Right renal pelvis (tissue), 4 donors: ENCODE measurements at regions not wholly inside any gene's neighbourhood (a gene's known extent, or its start where the extent isn't known, plus 50 kb on each side); places are given as distances from the start of the nearest gene placed in this dataset.
"Not testable (repeated sequence)": the region's sequence is repeated elsewhere in the genome, so short reads cannot be mapped to it uniquely, and the experiment has no call there.

ENCODE experiments used
- DNase-seq, 4 donors: peaks; one replicate each; pipeline ENCODE4 v3.0.0-alpha.2; 2013; ENCODE audit warnings: low read depth in 4 of 4, low spot score in 3 of 4, missing footprints in 1 of 4

- DNase-seq: not testable (repeated sequence)
Observed at GRCh38 chr7:125421407-125421806, 491.8 kb upstream of the POT1 start.

DNA sequence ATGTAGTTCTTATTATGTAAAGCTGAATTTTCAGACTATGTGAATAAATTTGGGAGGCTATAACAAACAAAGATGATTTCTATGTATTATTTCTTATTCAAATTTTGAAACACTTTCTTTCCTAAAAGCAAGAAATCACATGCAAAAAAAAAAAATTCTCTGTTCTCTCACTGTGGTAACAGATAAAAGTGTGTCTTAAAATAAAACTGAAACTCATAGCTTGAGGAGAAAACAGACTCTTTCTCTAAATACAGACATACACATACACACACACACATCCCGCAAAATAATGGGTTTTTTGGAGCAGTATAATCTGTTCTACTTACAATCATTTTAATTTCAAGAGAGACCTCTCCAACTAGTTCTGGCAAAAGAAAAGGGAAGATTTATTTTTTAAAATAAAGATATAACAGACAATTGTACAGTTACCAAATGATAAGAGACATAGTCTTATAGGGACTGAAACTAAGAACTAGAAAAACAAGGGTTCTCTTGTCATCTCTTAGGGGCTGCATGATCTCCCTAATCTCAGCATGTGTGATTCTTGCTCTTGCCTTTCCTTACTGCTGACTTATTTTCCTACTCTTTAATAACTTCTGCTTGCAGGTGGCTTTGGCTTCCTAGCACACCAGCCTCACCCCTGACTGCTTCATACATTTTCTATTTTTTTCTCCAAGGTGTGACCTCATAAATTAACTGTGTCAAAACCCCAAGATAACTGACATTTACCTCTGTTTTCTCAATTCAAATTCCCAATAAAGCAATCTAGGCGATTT is 483.5 kb upstream of the POT1 start:
- no peak for DNase-seq

GRCh38 chr7:125409921-125410320 is 480.3 kb upstream of the POT1 start:
- no peak for DNase-seq

DNA sequence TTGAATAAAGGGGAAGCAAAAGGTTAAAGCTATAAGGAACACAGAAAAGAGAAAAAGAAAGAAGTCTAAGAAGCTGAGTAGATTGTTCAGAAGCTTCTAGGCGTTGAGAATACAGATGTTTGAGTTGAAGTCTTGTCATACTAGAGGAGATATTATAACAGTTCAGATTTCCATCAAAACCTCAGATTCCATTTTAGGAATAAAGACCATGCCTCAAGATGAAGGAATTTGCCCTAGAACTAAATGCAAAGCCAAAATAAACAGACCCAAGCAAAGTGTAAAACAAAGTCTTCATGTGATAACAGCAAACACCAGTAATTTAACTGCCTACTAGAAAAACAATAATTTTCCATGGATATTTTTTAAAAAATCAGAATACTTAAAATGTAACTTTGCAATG is 476.5 kb upstream of the POT1 start:
- DNase-seq: no peak

- DNase-seq: no peak
Observed at GRCh38 chr7:125399408-125399807, 469.8 kb upstream of the POT1 start.

DNA sequence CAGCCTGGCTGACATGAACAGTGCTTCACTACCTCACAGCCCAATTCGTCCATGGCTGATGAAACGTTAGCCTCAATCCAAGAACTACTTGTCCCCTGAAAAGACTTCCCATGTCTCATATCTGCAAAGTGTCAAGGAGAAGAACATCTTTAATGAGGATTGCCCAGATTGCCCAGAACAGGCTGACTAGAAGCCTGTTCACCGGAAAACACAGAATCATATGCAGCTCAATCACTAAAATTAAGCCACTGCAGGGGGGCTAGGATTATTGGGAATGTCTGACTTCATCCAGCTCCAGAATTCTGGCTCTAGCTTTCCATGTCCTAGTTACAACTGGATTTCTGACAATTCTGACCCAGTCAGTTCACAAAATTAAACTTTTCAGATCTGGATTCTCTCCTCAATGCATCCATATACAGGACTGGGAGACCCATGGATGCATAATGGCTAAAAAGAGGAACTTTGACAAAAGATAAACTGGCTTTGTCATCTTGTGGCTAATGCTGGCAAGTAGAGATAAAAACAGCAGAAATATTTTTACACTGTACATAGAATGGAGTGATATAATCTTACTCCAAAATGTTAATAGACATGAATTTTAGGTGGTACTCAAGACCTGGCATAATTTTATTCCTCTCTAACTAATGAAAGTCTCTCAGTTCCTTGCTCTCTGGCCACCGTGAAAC is 467.0 kb upstream of the POT1 start:
- DNase-seq: no peak

GRCh38 chr7:125391921-125392320 is 462.3 kb upstream of the POT1 start:
- DNase-seq: no peak

GRCh38 chr7:125390981-125391380 is 461.4 kb upstream of the POT1 start:
- no peak for DNase-seq

DNA sequence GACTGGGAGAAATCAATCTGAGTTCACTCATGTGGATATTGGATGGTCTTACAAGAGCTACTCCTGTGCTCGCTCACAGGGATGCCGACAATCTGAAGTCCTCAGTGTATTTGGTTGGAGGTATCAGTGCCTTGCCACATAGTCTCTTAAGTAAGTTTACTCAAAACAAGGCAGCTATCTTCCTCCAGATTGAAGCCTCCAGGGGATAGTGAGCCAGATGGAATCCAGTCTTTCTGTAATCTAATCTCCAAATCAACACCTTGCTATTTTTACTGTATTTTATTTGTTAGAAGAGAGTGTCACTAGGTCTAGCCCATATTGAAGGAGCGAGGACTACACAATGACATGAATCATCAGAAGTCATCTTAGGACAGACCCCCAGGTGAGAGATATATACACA is 456.6 kb upstream of the POT1 start:
- DNase-seq: no peak

DNA sequence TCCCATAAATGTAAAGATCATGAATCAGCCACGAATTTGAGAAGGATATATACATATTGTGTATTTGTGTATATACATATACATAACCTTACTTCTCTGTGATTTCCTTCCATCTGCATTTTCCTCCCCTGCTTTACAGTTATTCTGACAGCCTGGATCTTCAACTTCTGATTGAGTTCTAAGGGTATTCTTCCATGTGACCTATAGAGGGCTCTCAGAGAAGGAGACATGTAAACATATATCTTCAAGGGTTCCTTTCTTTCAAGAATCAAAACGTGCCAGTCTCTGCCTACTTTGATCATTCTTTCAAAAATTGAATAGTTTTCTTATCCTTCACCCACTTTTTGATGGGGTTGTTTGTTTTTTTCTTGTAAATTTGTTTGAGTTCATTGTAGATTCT is 453.7 kb upstream of the POT1 start:
- DNase-seq: no peak

DNA sequence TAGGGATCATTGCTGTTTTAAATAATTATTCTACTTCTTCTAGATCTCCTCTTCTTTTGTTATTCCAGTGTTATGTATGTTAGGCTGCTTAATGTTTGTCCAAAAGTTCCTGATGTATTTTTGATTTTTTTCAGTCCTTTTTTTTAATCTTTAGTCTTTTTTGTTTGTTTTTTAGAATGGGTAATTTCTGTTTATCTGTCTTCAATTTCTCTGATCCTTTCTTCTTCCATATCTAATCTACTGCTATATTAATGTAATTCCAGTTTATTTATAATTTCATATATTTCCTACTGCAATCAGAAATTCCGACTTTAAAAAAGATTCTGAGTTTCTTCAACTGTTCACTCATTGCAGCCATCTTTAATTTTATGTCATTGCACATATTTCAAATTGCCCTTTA is 452.8 kb upstream of the POT1 start:
- no peak for DNase-seq

DNA sequence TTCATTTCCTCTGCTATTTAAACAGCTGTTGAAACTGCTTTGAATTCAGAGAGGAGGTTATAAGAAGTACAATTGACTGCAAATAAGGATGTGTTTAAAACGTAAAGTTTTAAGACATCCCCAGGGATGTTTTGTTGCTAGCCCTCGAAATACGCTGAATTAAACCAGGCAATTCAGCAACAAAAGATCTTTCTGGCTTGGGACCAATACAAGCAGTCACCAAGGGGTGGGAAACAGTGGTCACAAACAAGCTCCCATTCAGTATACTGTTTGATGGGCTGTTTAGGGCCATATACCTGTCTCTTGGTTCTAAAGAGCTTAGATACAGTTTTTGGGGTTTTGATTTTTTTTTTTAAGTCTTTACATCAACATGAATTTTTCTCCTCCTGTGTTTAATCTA is 446.3 kb upstream of the POT1 start:
- no peak for DNase-seq

DNA sequence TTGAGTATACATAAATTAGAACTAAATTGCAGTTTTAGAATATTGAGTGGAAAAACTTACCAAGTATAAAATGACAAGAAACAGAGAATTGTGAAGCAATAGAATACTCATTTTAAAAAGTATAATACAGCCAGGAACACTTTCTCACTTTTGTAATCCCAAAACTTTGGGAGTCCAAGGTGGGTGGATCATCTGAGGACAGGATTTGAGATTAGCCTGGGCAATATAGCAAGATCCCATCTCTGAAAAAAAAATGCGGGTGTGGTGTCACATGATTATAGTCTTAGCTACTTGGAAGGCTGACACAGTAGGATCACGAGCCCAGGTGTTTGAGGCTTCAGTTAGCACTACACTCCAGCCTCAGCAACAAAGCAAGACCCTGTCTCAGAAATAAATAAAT is 440.9 kb upstream of the POT1 start:
- no peak for DNase-seq

DNA sequence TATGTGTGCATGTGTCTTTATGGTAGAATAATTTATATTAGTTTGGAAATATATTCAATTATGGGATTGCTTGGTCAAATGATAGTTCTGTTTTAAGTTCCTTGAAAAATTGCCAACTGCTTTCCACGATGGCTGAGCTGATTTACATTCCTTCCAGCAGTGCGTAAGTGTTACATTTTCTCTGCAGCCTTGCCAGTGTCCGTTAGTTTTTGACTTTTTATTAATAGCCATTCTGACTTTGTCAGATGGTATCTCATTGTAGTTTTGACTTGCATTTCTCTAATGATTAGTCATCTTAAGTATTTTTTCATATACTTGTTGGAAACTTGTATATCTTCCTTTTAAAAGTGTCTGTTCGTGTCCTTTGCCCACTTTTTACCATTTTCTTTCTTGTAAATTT is 434.2 kb upstream of the POT1 start:
- DNase-seq: no peak

GRCh38 chr7:125358551-125359167 is 429.0 kb upstream of the POT1 start:
- DNase-seq: no peak

DNA sequence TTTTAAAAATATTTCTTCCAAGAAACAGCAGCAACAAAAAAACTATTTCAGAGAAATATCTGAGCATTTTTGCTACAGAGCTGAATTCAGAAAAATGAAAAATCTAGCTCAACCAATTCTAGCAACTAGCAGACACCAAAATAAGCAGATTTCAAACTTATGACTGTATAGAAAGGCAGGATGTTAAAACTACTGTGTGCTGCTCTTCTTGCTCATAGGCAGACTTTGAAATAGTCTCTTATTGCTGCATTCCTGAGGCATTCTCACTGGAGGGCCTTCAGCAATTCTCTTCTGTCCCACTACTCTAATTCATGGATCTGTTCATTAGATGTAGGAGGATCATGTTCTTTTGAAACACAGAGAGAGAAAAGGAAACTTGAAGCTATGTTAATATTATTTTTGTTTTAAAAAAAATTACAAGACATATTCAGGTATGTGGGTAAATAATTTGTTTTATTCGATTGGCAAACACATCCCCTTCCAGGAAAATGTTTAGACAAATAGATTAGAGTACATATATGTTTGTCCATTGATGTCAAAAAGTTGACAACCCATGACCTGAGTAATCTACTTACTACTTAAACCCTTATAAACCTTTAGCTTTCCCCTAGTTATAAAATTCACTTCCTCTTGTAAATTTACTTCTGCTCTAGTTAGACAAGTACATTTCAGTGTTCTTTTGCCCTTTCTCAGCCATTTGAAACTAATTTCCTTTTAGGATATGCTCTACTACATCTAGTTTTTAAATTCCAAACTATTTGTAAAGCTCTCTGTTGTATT is 428.2 kb upstream of the POT1 start:
- no peak for DNase-seq

GRCh38 chr7:125355899-125356298 is 426.3 kb upstream of the POT1 start:
- no peak for DNase-seq

DNA sequence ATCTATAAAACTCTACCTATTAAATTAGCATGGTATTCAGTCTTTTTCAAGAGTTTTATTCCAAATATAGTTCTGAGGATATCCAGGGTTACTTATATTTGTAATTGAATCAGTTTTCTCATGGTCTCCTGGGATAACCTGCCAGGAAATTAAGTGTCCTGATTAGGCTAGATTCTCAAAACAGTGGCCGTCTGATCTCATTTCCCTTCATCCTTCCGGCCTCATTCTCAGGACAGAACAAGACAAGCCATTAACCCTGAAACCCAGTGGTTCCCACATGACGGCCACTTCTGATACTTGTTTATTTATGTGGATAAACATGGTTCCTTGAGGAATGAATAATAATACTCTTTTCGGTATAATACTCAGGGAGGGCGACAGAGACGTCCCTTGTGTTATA is 417.6 kb upstream of the POT1 start:
- no peak for DNase-seq

- no peak for DNase-seq
Observed at GRCh38 chr7:125338110-125338509, 408.5 kb upstream of the POT1 start.

GRCh38 chr7:125336326-125336725 is 406.7 kb upstream of the POT1 start:
- DNase-seq: no peak

GRCh38 chr7:125326666-125327255 is 397.1 kb upstream of the POT1 start:
- DNase-seq: no peak
